ENCODE measurements at regions not wholly inside any gene's neighbourhood (a gene's known extent, or its start where the extent isn't known, plus 50 kb on each side); places are given as distances from the start of the nearest gene placed in this dataset.

DNA sequence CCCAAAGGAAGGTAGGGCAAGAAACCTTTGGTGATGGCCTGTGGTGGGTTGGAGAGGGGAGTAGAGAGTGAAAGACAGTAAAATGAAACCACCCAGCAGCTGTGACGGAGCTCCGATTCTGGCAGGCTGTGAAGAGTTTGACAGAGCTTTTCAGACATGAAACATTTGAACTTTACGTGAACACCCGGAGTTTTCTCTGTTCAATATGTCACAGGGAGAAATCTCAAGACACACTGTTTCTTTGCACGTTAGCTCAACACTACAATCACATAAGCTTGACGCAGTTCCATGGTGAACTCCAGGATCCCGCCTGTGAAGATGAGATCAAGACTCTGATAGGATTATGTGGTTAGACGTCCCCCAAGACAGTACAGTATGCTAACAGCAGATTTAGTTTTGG is 79.6 kb upstream of the CDH11 start:
- no peak overlapping the region for H3K9ac ChIP-seq (ENCODE audit: extremely low read depth, low read length, poor library complexity, severe bottlenecking)
- no peak overlapping the region for H3K4me3 ChIP-seq (ENCODE audit: low read length)
- TF ChIP-seq CTCF (conservative IDR thresholded peaks at IDR 0.05): no peak
- no peak for DNase-seq
- H3K27me3 ChIP-seq (ENCODE audit: control insufficient read depth, insufficient read depth, low read length, poor library complexity, severe bottlenecking): no peaks in the 10 kb centered on the region
- 94 to 96% methylated on average over 6 to 8 of the region's 8 CpGs for WGBS, 2 experiments (ENCODE audit: insufficient coverage in 1 of 2, insufficient read length in 1 of 2)
- H3K9me3 ChIP-seq (ENCODE audit: control insufficient read depth, low read length): no peaks in the 10 kb centered on the region
- H3K4me1 ChIP-seq (ENCODE audit: control insufficient read depth, insufficient read depth, low read length): no peaks in the 10 kb centered on the region
- H3K27me3 Mint-ChIP-seq (ENCODE audit: insufficient read depth): peaks cover 5% of the 10 kb centered on the region
- H3K27ac ChIP-seq (ENCODE audit: low read depth, low read length): no peak overlapping the region
- H3K4me1 Mint-ChIP-seq: peaks cover 10% of the 10 kb centered on the region
- no peaks in the 10 kb centered on the region for H3K36me3 ChIP-seq (ENCODE audit: control insufficient read depth, insufficient read depth, low read length)
- no peak overlapping the region for H3K27ac Mint-ChIP-seq
- no peaks in the 10 kb centered on the region for H3K36me3 Mint-ChIP-seq (ENCODE audit: low read depth)
- H3K9me3 Mint-ChIP-seq: no peaks in the 10 kb centered on the region
- no peak overlapping the region for H3K4me3 Mint-ChIP-seq

DNA sequence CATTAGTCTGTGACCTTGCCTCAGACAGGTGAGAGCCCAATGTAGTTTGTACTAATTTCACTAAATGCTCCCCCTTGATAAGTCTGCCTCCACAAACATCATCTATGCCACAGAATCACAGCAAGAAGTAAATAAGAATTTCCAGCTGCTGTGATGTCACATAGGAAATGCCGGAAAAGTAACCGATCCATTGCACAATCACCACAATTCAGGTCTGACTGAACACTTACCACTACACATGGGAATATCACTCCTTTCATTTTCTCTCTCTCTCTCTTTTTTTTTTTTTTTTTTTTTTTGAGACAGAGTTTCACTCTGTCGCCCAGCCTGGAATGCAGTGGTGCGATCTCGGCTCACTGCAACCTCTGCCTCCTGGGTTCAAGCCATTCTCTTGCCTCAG is 79.0 kb upstream of the CDH11 start:
- Histone ChIP-seq H3K36me3 (ENCODE audit: control insufficient read depth, insufficient read depth, low read length) (no peaks in the 10 kb centered on the region), H3K27me3 (ENCODE audit: control insufficient read depth, insufficient read depth, low read length, poor library complexity, severe bottlenecking) (no peaks in the 10 kb centered on the region), H3K4me1 (ENCODE audit: control insufficient read depth, insufficient read depth, low read length) (no peaks in the 10 kb centered on the region), H3K9me3 (ENCODE audit: control insufficient read depth, low read length) (no peaks in the 10 kb centered on the region), H3K27ac (ENCODE audit: low read depth, low read length) (no peak overlapping the region), H3K9ac (ENCODE audit: extremely low read depth, low read length, poor library complexity, severe bottlenecking) (no peak overlapping the region), H3K4me3 (ENCODE audit: low read length) (no peak overlapping the region)
- Mint-ChIP-seq H3K27me3 (ENCODE audit: insufficient read depth) (peaks cover 5% of the 10 kb centered on the region), H3K4me1 (peaks cover 17% of the 10 kb centered on the region), H3K36me3 (ENCODE audit: low read depth) (no peaks in the 10 kb centered on the region), H3K27ac (no peak overlapping the region), H3K9me3 (no peaks in the 10 kb centered on the region), H3K4me3 (no peak overlapping the region)
- WGBS, 2 experiments (ENCODE audit: insufficient coverage in 1 of 2, insufficient read length in 1 of 2): 87 to 98% methylated on average over 4 to 5 of the region's 5 CpGs
- no peak for DNase-seq
- TF ChIP-seq CTCF (conservative IDR thresholded peaks at IDR 0.05): no peak

DNA sequence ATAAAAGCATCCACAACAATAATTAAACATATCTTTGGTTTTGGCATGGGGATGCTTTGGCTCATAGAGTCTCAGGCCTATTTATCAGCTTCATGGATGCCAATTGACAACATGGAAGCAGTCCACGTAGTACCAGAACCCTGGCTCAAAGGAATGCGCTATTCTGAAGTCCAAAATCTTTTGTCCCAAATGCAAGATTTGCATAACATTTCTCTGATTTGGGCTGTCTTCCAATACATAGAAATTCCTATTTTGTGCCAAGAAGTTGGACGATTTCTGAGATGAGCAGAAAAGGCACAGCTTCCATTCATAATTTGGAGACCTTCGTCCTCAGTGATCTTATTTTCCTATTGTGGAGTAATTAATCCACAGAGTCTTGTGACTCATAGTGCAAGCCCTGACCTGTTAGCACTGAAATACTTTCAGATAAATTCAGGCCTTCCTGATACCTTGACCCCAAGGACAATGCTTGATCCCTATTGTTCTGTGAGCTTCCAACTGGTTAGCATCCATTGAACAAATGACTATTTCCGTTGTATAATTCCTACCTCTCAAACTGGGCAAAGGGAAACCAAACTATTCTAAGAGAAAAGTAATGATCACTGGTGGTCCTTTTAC is 78.4 kb upstream of the CDH11 start:
- no peaks in the 10 kb centered on the region for H3K36me3 ChIP-seq (ENCODE audit: control insufficient read depth, insufficient read depth, low read length)
- TF ChIP-seq CTCF (conservative IDR thresholded peaks at IDR 0.05): no peak
- no peaks in the 10 kb centered on the region for H3K4me1 ChIP-seq (ENCODE audit: control insufficient read depth, insufficient read depth, low read length)
- no peaks in the 10 kb centered on the region for H3K36me3 Mint-ChIP-seq (ENCODE audit: low read depth)
- H3K27me3 ChIP-seq (ENCODE audit: control insufficient read depth, insufficient read depth, low read length, poor library complexity, severe bottlenecking): no peaks in the 10 kb centered on the region
- H3K27ac ChIP-seq (ENCODE audit: low read depth, low read length): no peak overlapping the region
- no peak overlapping the region for H3K9ac ChIP-seq (ENCODE audit: extremely low read depth, low read length, poor library complexity, severe bottlenecking)
- H3K9me3 ChIP-seq (ENCODE audit: control insufficient read depth, low read length): no peaks in the 10 kb centered on the region
- no peak for DNase-seq
- 96 to 100% methylated on average over 3 to 5 of the region's 5 CpGs for WGBS, 2 experiments (ENCODE audit: insufficient coverage in 1 of 2, insufficient read length in 1 of 2)
- H3K27ac Mint-ChIP-seq: no peak overlapping the region
- H3K9me3 Mint-ChIP-seq: no peaks in the 10 kb centered on the region
- H3K4me3 Mint-ChIP-seq: no peak overlapping the region
- no peak overlapping the region for H3K4me3 ChIP-seq (ENCODE audit: low read length)
- H3K27me3 Mint-ChIP-seq (ENCODE audit: insufficient read depth): peaks cover 5% of the 10 kb centered on the region
- peaks cover 20% of the 10 kb centered on the region for H3K4me1 Mint-ChIP-seq

Measured in endodermal cell (in vitro differentiated cells).